Suppressor macrophage treated with lipopolysaccharide for 4 hours (primary cell): ENCODE measurements at regions not wholly inside any gene's neighbourhood (a gene's known extent, or its start where the extent isn't known, plus 50 kb on each side); places are given as distances from the start of the nearest gene placed in this dataset.

Experiments used
- DNase-seq: peaks from one replicate; pipeline ENCODE4 v3.0.0-alpha.2; 2020

DNA sequence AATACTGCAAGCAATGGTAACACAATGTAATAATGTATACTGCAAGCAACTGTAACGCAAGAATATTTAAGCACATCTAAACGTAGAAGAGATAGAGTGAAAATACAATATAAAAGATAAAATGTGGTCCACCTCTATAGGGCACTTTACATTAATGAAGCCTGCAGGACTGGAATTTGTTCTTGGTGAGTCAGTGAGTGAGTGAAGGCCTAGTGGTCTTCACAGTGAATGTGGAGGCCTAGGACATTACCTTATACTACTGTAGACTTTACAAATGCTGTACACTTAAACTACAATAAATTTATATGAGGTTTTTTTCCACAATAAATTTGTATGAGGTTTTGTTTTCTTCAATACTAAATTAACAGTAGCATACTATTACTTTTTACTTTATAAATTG lies 287.4 kb upstream of the SNX7 start:
- no peak for DNase-seq

DNA sequence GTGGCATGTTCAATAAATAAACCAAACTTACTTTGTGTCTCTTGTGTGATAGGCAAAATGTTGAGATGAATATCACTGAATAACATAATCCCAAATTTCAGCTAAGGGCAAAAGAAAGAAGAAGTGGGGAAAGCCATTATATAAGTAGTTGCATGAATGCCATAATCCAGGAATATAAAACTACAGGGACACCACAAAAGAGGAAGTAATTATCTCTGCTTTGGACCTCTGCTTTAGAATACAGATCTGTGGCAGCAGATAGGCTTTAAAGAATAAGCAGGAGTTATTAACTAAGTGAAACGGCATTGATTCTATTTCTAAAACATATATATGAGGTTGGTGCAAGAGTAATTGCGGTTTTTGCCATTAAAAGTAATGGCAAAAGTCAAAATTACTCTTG lies 288.5 kb upstream of the SNX7 start:
- DNase-seq = peak; percentile 24

DNA sequence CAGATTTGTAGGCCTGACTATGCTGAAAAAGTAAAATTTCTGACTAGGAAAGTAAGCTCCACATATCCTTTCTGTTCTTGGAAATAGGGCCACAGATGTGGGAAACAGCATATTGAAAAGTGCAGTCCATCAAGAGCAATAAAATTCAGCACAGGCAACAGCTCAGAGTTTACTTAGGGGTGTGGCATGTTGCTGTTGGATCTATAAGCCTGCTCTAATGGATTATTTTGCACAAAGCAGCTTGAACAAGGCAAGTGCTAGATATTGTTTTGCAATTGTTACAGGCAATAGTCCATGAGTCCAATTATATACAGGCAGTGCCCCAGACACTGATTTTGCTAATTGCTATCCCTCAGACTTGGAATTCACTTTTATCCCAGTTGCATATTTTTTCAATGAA lies 289.8 kb upstream of the SNX7 start:
- no peak for DNase-seq

DNA sequence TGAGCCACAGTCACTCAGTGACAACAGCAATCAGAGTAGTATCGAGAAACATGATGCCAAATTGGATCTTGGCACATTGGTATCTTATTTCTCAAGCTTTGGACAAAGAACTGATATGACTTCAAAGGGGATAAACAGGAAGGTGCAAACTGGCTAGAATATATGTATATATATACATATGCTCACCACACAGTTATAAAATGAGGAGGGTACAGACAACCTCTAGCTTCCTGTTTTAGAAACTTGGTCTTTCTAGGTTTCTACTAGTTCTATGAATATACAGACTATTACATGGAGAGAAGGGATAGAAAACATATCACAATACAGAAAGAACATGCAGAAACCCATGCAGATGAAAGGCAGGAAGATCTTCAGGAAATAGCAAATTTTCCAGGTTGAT lies 292.1 kb upstream of the SNX7 start:
- no peak for DNase-seq

DNA sequence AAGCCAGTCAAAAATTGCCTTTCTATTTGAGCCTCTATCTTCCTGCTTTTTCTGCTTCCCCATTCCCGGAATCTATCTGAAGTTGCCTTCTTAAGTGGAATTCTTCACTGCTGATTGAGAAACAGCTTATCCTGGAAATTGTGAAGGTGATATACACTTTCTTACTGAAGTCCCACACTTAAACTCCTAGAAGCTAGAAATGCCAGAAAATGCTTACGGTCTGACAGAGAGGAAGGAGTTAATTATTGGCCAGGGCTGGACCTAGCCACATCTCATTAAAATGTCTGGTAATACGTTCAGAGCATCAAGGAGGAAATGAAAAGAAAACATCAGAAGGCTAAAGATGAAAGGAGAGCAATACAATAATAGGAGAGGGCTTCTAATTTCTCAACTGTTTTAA lies 292.5 kb upstream of the SNX7 start:
- no peak for DNase-seq

DNA sequence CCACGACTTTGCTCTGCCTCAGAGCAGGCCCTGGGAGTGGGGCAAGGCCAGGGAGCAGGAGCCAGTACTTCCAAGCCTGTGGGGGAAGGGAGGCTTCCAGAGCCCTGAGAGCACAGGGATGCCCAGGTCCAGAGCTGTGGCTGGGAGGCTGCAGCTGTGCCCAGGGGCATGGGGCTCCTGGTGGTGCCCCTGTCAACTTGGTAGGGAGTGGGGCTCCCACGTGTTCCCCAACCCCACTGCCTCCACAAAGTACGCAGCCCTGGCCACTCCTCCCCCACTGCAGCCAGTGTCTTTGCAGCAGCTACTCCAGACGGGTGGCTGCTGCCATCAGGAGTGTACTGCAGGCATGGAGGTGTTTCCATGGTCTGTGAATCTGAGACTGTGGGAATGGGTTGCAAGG lies 294.1 kb upstream of the SNX7 start:
- DNase-seq = no peak

DNA sequence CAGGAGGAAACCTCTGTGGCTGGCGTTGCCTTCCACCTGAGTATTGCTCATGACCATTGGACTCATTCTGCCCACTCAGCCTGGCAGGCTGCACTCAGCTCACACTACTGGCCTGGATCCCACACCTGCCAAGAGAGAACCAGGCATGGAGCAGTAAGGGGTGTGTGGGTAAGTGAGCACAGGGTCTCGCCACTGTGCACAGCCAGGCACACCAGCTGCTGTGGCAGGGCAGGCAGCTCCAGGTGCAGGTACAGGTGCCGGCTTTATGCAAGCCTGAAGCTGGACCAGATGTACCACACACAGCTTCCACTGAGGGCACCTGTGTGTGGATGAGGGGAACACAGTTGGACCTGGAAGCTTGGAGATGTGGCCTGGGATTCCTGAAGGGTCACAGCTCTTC lies 295.2 kb upstream of the SNX7 start:
- DNase-seq = no peak

DNA sequence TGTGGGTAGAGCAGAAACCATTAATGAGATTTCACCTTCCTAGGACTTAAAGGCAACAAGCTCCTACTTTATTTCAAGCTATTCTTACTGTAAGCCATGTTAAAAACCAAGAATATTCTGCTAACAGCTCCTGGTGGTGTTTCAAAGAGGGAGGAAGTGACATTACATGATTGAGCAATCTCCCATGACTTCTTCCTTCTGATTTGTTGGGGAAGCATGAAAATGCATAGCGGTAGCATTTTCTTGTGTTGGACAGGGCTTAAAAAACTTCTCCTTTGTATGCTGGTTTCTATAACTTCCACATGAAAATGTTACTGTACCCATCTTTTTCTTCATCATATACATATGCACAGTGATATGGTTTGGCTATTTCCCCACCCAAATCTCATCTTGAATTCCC lies 297.0 kb upstream of the SNX7 start:
- DNase-seq = peak; percentile 32

DNA sequence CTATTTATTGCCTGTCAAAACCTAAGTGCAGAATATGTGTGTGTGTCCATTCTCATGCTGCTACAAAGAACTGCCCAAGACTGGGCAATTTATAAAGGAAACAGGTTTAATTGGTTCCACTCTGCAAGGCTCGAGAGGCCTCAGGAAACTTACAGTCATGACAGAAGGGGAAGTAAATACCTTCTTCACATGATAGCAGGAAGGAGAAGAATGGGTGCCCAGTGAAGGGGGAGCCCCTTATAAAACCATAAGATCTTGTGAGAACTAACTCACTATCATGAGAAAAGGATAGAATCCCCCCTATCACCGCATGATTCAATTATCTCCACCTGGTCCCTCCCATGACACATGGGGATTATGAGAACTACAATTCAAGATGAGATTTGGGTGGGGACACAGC lies 300.7 kb upstream of the SNX7 start:
- no peak for DNase-seq

DNA sequence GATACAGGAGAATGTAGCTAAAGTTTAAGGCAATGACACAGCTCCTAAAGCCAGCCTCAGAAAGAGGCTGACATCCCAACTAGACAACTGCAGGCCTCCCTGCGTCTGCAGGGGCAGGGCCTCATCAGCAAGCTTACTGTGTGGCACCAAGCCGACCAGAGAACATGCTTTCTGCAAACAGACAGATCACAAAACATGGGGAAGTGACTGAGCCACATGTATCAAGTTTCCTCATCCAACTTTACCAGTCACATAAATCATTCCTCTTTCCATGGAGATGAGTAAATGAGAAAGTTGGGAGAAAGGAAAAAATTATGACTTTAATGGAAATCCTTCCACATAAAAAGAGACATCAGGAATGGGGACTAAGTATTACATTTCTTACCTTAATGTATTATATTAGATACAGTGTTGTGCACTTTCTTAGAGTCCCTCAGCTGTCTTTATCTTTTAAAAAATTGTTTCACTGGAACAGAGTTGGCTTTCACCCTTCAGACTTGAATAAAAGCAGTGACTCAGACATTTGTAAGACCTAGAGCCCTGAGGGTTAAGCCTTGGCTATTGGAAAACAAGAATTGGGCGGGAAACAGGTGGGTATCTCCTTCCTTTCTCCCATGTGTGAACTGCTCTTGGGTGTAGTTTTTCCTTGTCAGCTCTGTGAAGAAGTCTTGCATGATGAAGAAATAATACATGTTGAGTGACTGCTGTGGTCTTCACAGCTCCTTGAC lies 305.7 kb upstream of the SNX7 start:
- DNase-seq = no peak

DNA sequence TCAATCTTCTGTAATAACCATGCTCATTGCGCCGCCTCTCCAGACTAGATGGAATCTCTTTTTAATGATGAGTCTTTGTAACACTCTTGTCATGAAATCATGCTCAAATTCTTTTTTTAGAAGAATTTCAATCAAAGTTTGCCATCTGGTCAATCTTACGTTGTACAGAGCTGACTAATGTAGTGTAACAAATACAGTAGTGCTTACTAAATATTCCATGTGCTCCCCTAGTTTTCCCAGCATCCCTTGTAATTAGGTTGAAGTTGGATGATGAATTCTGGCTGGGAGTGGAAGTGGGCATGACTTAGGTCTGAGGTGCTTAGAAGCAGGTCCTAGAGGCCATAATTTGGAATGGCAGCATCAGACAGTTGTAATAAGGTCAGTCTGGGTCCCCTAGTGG lies 309.1 kb upstream of the SNX7 start:
- no peak for DNase-seq

DNA sequence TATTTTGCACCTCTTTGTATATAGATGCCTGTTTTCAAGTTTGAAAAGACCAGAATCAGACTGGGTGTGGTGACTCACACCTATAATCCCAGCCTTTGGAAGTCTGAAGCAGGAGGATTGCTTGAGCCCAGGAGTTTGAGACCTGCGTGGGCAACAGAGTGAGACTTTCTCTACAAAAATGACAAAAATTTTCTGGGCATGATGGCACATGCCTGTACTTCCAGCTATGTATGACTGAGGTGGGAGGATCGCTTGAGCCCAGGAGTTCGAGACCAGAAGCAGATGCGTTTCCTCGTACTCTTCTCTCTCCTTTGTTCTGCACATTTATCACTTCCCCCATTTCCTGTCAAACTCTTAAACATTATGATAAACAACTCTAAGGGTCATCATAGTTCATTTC lies 310.0 kb upstream of the SNX7 start:
- DNase-seq = no peak

DNA sequence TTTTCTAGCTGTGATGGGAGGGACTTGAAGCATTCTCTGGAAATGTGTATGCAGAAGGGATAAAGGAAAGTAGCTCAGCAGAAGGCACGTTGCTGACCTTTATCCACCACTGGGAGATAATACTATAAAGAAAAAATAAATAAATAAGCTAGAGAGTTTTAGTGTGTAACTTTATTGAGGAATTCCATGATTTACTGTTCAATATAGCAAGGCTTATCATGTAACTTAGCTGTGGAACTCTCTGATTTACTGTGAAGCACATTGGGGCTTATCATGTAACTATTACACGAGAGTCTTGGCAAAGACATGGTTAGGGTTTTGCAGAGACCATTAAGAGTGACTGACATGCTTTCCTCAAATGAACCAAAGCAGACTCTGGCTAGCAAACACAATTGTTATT lies 316.1 kb upstream of the SNX7 start:
- DNase-seq = no peak

DNA sequence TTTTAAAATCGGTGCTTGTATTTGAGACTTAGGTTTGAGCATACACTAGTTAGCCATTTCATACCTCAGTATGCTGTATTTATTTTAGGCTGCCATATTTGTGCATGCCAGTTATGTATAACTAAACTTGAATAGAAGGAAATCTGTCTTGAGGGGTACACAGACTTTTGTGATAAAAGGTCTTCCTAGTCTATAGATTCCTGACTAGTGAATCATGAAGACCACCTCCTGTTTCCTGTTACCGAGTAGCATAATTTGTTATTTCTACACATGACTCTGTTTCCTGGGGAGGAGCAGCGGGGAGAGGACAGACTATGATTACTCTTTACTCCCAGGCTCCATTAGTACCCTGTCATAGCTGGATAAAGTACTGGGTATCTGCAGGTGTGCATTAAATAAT lies 316.8 kb upstream of the SNX7 start:
- no peak for DNase-seq

DNA sequence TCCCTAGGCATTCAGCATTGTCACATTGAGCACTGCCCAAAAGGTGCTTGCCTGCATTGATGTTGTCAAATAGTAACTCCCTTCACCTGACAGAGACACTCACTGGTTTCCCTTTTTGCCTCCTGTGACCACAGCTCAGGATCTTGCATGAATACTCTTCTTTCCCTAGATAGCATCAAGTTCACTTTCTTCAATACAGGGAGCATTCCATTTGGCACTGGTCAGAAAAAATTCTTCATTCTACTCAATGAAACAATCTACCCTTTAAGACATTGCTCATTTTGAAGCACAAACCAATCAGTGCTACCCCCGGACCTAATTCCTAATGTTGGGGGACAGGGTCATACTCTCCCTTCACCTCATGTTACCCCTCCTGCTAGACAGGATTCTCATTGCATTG lies 319.0 kb upstream of the SNX7 start:
- no peak for DNase-seq

DNA sequence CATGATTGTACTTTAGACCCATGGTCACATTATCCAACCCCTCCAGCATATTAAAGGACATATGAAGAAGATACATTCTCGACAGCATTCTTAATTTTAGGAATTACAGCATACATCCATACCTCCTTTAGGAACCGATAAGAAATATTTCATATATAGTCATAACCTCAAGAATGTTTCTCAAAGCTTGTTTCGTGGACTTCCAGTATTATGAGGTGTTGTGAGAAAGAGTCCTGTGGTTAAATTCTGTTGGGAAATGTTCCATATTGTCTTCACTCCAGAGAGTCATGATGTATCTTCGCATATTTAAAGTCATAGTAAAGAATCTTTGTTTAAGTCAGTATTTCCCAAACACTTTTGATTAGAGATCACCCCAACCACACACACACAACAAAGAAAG lies 321.0 kb upstream of the SNX7 start:
- DNase-seq = no peak

DNA sequence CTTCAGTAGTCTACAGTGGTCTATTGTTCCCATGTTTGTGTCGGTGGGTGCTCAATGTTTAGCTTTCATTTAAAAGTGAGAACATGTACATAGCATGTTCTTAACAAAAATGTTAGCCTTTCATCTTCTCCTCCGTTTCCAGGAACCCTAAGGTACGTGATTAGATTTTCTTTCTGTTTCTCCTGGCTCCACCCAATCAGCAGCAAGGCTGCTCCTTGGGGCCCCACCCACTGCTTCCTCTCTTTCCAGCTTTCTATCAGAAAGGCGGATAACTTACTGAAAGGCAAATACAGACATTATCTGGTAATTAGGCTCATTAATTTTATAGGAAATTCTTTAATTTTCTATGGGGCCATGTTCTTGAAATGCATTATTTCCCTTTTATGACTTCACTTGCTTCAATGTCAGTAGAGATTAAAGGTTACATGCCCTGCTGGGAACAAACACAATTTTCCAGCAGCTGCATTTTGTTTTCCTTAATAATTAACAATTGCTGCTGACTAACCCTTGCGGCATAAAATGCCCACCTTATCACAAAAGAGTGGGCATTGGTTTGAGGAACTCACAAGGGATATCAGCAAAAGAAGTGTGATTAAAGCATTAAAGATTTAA lies 324.9 kb upstream of the SNX7 start:
- no peak for DNase-seq

DNA sequence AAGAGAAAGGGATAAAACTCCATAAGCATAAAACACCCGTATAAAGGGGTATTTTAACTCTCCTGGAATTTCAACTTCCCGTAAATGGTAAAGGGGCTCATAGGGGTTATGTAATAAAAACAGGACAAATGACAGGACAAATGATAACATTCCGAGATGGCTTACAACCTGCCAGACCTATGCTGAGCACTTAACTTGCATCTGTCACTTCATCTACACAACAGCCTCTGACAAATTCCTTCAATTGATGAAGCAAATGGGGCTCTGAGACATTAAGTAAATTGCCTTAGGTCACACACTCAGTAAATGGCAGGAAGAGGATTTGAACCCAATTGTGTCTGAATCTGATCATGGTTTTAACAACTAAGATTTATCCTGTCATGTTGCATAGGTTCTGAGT lies 327.6 kb upstream of the SNX7 start:
- DNase-seq = no peak

DNA sequence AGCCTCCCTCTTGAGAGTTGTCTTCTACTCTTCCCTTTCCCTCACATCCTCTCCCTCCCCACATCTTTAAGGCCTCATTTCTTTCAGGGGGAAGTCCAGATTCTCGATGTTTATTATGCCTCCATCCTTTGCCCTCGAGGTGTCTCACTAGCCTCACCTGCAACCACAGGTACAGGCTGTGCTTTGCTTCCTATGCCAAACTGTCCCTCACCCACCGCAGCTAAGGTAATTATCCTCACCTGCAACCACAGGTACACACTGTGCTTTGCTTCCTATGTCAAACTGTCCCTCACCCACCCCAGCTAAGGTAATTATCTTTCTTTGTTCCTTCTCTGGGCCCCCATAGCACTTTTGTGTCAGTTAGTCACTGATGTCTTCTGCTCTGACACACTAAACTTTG lies 328.1 kb upstream of the SNX7 start:
- no peak for DNase-seq

DNA sequence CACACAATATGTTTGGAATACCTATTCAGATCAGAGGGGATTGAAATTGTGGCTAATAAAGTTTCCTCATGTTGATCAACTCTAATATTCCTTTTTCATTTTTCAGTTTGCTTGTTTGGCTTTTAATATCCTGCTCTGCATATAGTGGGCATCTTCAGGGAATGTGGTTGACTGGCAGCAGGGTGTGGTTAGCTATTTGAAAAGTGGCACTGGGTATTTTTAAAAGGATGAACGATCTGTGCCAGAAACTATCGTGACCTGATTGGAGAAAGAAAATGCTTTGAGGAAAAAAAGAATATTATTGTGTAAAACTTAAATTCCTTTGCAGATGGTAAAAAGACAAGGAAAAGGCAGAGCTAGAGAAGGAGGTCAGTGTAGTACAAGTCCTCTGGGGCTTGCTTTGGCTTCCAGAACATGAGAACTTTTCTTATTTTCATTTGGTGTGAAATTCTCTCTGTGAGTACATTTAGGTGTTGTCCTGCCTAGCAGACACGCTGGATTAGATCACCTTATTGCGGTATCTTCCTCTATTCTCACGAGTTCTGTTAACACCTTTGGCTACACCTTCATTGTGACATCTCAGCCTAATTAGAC lies 329.7 kb upstream of the SNX7 start:
- DNase-seq = no peak

DNA sequence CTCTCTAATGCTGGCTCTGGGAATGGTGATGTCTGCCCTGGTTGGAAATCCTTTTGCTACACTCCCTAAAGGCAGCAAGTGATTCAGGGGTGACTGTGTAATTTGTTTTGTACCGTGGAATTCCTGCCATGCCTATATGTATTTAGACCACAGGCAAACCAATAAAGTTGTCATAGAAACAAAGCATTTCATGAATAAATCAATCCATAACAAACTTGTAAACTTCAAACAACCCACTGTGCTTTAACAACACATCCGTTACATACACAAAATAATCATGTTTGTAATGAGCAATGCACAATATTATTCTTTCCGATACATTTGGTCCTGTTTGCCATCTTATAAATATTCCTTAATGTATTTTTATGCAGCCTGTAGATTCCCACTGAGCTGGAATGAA lies 330.3 kb upstream of the SNX7 start:
- DNase-seq = no peak

DNA sequence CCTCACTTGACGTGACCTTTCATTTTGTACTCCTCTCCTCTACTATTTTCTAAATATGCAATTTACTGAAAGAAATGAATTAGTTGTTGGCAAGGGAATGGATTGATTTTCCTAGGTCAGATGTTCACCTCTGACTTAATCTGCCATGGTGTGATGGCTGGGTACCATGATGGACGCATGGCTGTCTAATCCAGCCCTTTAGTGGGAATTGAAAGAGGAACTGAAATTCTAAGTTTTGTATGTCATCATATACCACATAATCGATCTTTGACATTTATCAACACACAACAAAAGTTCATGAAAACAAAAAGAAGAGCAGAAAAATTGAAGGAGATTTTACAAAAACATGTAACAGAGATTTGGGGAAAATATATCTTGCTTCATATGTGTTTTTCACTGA lies 331.3 kb upstream of the SNX7 start:
- no peak for DNase-seq

DNA sequence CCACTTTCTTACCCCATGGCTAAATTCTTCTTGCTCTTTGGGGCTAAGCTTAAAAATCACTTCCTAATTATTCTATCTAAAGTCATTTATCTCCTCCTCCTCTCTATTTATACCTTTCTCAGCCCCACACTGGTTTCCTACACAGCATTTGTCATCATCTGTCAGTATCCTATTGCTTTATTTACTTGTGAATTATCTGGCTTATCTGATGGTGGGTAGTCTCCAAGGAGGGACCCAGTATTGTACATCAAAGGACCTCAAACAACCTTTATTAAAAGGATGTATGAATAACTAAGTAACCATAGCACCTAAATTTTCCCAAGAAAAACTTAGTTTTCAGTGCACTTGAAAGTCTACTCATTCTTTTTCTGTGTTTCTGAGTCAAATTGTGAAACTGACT lies 332.7 kb upstream of the SNX7 start:
- DNase-seq = no peak

DNA sequence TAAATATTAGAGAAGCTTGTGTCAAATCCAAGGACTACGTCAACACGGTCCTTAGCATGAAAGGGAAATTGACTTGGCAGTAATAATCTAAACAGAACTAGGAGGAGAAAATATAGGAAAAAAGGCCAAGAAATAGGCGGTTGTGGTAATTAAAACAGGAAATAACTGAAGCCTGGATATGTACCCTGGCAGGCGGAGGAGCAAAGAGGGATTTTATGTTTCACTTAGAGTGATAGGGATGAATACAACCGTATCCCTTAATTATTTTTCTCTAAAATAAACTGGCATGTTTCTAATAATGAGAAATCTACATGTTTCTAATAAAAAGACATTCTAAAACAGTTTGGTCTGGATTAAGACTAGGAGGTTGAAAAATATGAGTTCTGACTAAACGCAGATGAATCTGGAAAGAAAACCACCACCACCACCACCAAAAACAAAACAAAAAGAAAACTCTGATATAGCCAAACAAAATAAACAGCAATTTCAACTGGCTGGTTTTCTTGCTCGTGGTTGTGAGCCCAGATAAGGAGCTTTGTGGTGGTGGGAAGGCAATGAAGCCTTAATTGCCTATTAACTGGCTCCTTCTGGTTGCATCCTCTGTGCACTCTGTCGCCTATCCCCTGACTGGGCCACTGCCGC lies 334.2 kb upstream of the SNX7 start:
- no peak for DNase-seq
